ENCODE measurements at regions not wholly inside any gene's neighbourhood (a gene's known extent, or its start where the extent isn't known, plus 50 kb on each side); places are given as distances from the start of the nearest gene placed in this dataset.

- no peak for DNase-seq (ENCODE audit: extremely low read depth, insufficient read length)
- Histone ChIP-seq H3K4me3 (replicated peaks; ENCODE audit: low read depth, low read length) (no peak overlapping the region), H3K27me3 (replicated peaks; ENCODE audit: control insufficient read depth, insufficient read depth, low read length) (no peaks in the 10 kb centered on the region), H3K36me3 (ENCODE audit: control insufficient read depth, insufficient read depth, low read length) (no peaks in the 10 kb centered on the region)
- no peak for TF ChIP-seq CTCF (IDR thresholded peaks at IDR 0.05; ENCODE audit: insufficient read depth, low read length, poor library complexity, severe bottlenecking)
These were observed 154.5 kb upstream of the RBMS1 start for GRCh38 chr2:160647967-160648685.

- no peaks in the 10 kb centered on the region for H3K36me3 ChIP-seq (ENCODE audit: control insufficient read depth, insufficient read depth, low read length)
- H3K4me3 ChIP-seq (replicated peaks; ENCODE audit: low read depth, low read length) = no peak overlapping the region
- no peaks in the 10 kb centered on the region for H3K27me3 ChIP-seq (replicated peaks; ENCODE audit: control insufficient read depth, insufficient read depth, low read length)
- no peak for TF ChIP-seq CTCF (IDR thresholded peaks at IDR 0.05; ENCODE audit: insufficient read depth, low read length, poor library complexity, severe bottlenecking)
- no peak for DNase-seq (ENCODE audit: extremely low read depth, insufficient read length)
These were observed 156.1 kb upstream of the RBMS1 start for GRCh38 chr2:160649698-160650097.

GRCh38 chr2:160650196-160651118, 156.8 kb upstream of the RBMS1 start:
- Histone ChIP-seq H3K4me3 (replicated peaks; ENCODE audit: low read depth, low read length) (no peak overlapping the region), H3K27me3 (replicated peaks; ENCODE audit: control insufficient read depth, insufficient read depth, low read length) (no peaks in the 10 kb centered on the region), H3K36me3 (ENCODE audit: control insufficient read depth, insufficient read depth, low read length) (no peaks in the 10 kb centered on the region)
- DNase-seq (ENCODE audit: extremely low read depth, insufficient read length) = no peak
- TF ChIP-seq CTCF (IDR thresholded peaks at IDR 0.05; ENCODE audit: insufficient read depth, low read length, poor library complexity, severe bottlenecking) = no peak

GRCh38 chr2:160651416-160652200, 158.0 kb upstream of the RBMS1 start:
- no peak for DNase-seq (ENCODE audit: extremely low read depth, insufficient read length)
- TF ChIP-seq CTCF (IDR thresholded peaks at IDR 0.05; ENCODE audit: insufficient read depth, low read length, poor library complexity, severe bottlenecking) = no peak

GRCh38 chr2:160652236-160652635, 158.6 kb upstream of the RBMS1 start:
- Histone ChIP-seq H3K36me3 (ENCODE audit: control insufficient read depth, insufficient read depth, low read length) (no peaks in the 10 kb centered on the region), H3K4me3 (replicated peaks; ENCODE audit: low read depth, low read length) (no peak overlapping the region), H3K27me3 (replicated peaks; ENCODE audit: control insufficient read depth, insufficient read depth, low read length) (no peaks in the 10 kb centered on the region)
- TF ChIP-seq CTCF (IDR thresholded peaks at IDR 0.05; ENCODE audit: insufficient read depth, low read length, poor library complexity, severe bottlenecking) = no peak
- no peak for DNase-seq (ENCODE audit: extremely low read depth, insufficient read length)

More at GRCh38 chr2:160651416-160652200, 158.0 kb upstream of the RBMS1 start:
- no peaks in the 10 kb centered on the region for H3K27me3 ChIP-seq (replicated peaks; ENCODE audit: control insufficient read depth, insufficient read depth, low read length)
- no peak overlapping the region for H3K4me3 ChIP-seq (replicated peaks; ENCODE audit: low read depth, low read length)
- no peaks in the 10 kb centered on the region for H3K36me3 ChIP-seq (ENCODE audit: control insufficient read depth, insufficient read depth, low read length)
